ENCODE measurements at regions not wholly inside any gene's neighbourhood (a gene's known extent, or its start where the extent isn't known, plus 50 kb on each side); places are given as distances from the start of the nearest gene placed in this dataset.

- Histone ChIP-seq H2BK120ac (ENCODE audit: insufficient read depth, low read length, poor library complexity) (no peak overlapping the region), H3K4me1 (ENCODE audit: control insufficient read depth in 1 of 2, insufficient read depth in 2 of 2, low read length in 2 of 2) (no peaks in the 10 kb centered on the region), H3K9ac (ENCODE audit: low read length) (no peak overlapping the region), H4K91ac (ENCODE audit: low read depth, low read length) (no peak overlapping the region), H3K4me3 (ENCODE audit: low read depth, low read length) (no peak overlapping the region), H3K27ac (ENCODE audit: low read depth, low read length) (no peak overlapping the region), H2BK5ac (ENCODE audit: low read depth, low read length, poor library complexity) (no peak overlapping the region), H2AK5ac (ENCODE audit: low read length) (no peak overlapping the region), H3K27me3 (ENCODE audit: insufficient read depth, low read length) (no peaks in the 10 kb centered on the region), H3K14ac (ENCODE audit: low read length) (no peak overlapping the region), H3K4me2 (ENCODE audit: low read length) (no peak overlapping the region), H3K18ac (ENCODE audit: low read length) (no peak overlapping the region), H3K9me3 (ENCODE audit: insufficient read depth, low read depth, low read length) (no peaks in the 10 kb centered on the region), H2BK12ac (ENCODE audit: low read length) (no peak overlapping the region), H3K36me3 (ENCODE audit: control insufficient read depth in 1 of 2, insufficient read depth in 2 of 2, low read length in 2 of 2) (no peaks in the 10 kb centered on the region), H3K4ac (ENCODE audit: low read depth, low read length) (no peak overlapping the region), H3K79me1 (ENCODE audit: low read length) (no peaks in the 10 kb centered on the region), H2AFZ (ENCODE audit: insufficient read depth, low read length, poor library complexity) (no peak overlapping the region), H3K23ac (ENCODE audit: low read length) (no peak overlapping the region), H4K12ac (ENCODE audit: low read depth, low read length) (no peak overlapping the region), H3K79me2 (ENCODE audit: control insufficient read depth, insufficient read depth, low read length, poor library complexity) (no peaks in the 10 kb centered on the region), H4K8ac (ENCODE audit: low read depth, low read length) (no peak overlapping the region)
- WGBS (ENCODE audit: extremely low coverage, insufficient coverage, insufficient read length) = no CpG with 5 or more reads among the region's 6 CpGs
- no peak for DNase-seq
These were observed 474.4 kb downstream of the RASEF start for GRCh38 chr9:82588301-82589180.

- no peak overlapping the region for H2BK120ac ChIP-seq (ENCODE audit: insufficient read depth, low read length, poor library complexity)
- no CpG with 5 or more reads among the region's 3 CpGs for WGBS (ENCODE audit: extremely low coverage, insufficient coverage, insufficient read length)
- H3K9ac ChIP-seq (ENCODE audit: low read length) = no peak overlapping the region
- H4K91ac ChIP-seq (ENCODE audit: low read depth, low read length) = no peak overlapping the region
- no peak overlapping the region for H3K14ac ChIP-seq (ENCODE audit: low read length)
- no peak for DNase-seq
- no peak overlapping the region for H3K18ac ChIP-seq (ENCODE audit: low read length)
- H3K9me3 ChIP-seq (ENCODE audit: insufficient read depth, low read depth, low read length) = no peaks in the 10 kb centered on the region
- H2BK12ac ChIP-seq (ENCODE audit: low read length) = no peak overlapping the region
- H3K79me2 ChIP-seq (ENCODE audit: control insufficient read depth, insufficient read depth, low read length, poor library complexity) = no peaks in the 10 kb centered on the region
- H4K12ac ChIP-seq (ENCODE audit: low read depth, low read length) = no peak overlapping the region
- H4K8ac ChIP-seq (ENCODE audit: low read depth, low read length) = no peak overlapping the region
- no peak overlapping the region for H2BK5ac ChIP-seq (ENCODE audit: low read depth, low read length, poor library complexity)
- H3K27me3 ChIP-seq (ENCODE audit: insufficient read depth, low read length) = no peaks in the 10 kb centered on the region
- H3K4me1 ChIP-seq (ENCODE audit: control insufficient read depth in 1 of 2, insufficient read depth in 2 of 2, low read length in 2 of 2) = no peaks in the 10 kb centered on the region
- no peak overlapping the region for H3K4me3 ChIP-seq (ENCODE audit: low read depth, low read length)
- H3K36me3 ChIP-seq (ENCODE audit: control insufficient read depth in 1 of 2, insufficient read depth in 2 of 2, low read length in 2 of 2) = no peaks in the 10 kb centered on the region
- H2AFZ ChIP-seq (ENCODE audit: insufficient read depth, low read length, poor library complexity) = no peak overlapping the region
- H3K79me1 ChIP-seq (ENCODE audit: low read length) = no peaks in the 10 kb centered on the region
- H3K27ac ChIP-seq (ENCODE audit: low read depth, low read length) = no peak overlapping the region
- H2AK5ac ChIP-seq (ENCODE audit: low read length) = no peak overlapping the region
- no peak overlapping the region for H3K4ac ChIP-seq (ENCODE audit: low read depth, low read length)
- H3K23ac ChIP-seq (ENCODE audit: low read length) = no peak overlapping the region
- no peak overlapping the region for H3K4me2 ChIP-seq (ENCODE audit: low read length)
These were observed 472.1 kb downstream of the RASEF start for GRCh38 chr9:82590845-82591244.

GRCh38 chr9:82593501-82593900 lies 469.4 kb downstream of the RASEF start:
- no CpG with 5 or more reads among the region's 5 CpGs for WGBS (ENCODE audit: extremely low coverage, insufficient coverage, insufficient read length)
- no peak for DNase-seq
- Histone ChIP-seq H4K12ac (ENCODE audit: low read depth, low read length) (no peak overlapping the region), H3K4me3 (ENCODE audit: low read depth, low read length) (no peak overlapping the region), H3K79me2 (ENCODE audit: control insufficient read depth, insufficient read depth, low read length, poor library complexity) (no peaks in the 10 kb centered on the region), H2AK5ac (ENCODE audit: low read length) (no peak overlapping the region), H3K9me3 (ENCODE audit: insufficient read depth, low read depth, low read length) (no peaks in the 10 kb centered on the region), H3K9ac (ENCODE audit: low read length) (no peak overlapping the region), H2BK12ac (ENCODE audit: low read length) (no peak overlapping the region), H3K79me1 (ENCODE audit: low read length) (no peaks in the 10 kb centered on the region), H2AFZ (ENCODE audit: insufficient read depth, low read length, poor library complexity) (no peak overlapping the region), H3K27ac (ENCODE audit: low read depth, low read length) (no peak overlapping the region), H2BK5ac (ENCODE audit: low read depth, low read length, poor library complexity) (no peak overlapping the region), H3K18ac (ENCODE audit: low read length) (no peak overlapping the region), H3K14ac (ENCODE audit: low read length) (no peak overlapping the region), H3K27me3 (ENCODE audit: insufficient read depth, low read length) (no peaks in the 10 kb centered on the region), H2BK120ac (ENCODE audit: insufficient read depth, low read length, poor library complexity) (no peak overlapping the region), H3K4me2 (ENCODE audit: low read length) (no peak overlapping the region), H3K23ac (ENCODE audit: low read length) (no peak overlapping the region), H3K4ac (ENCODE audit: low read depth, low read length) (no peak overlapping the region), H4K8ac (ENCODE audit: low read depth, low read length) (no peak overlapping the region), H3K4me1 (ENCODE audit: control insufficient read depth in 1 of 2, insufficient read depth in 2 of 2, low read length in 2 of 2) (no peaks in the 10 kb centered on the region), H4K91ac (ENCODE audit: low read depth, low read length) (no peak overlapping the region), H3K36me3 (ENCODE audit: control insufficient read depth in 1 of 2, insufficient read depth in 2 of 2, low read length in 2 of 2) (no peaks in the 10 kb centered on the region)

- Histone ChIP-seq H3K9ac (ENCODE audit: low read length) (no peak overlapping the region), H3K79me2 (ENCODE audit: control insufficient read depth, insufficient read depth, low read length, poor library complexity) (no peaks in the 10 kb centered on the region), H2BK5ac (ENCODE audit: low read depth, low read length, poor library complexity) (no peak overlapping the region), H3K4ac (ENCODE audit: low read depth, low read length) (no peak overlapping the region), H3K9me3 (ENCODE audit: insufficient read depth, low read depth, low read length) (no peaks in the 10 kb centered on the region), H3K36me3 (ENCODE audit: control insufficient read depth in 1 of 2, insufficient read depth in 2 of 2, low read length in 2 of 2) (no peaks in the 10 kb centered on the region), H3K14ac (ENCODE audit: low read length) (no peak overlapping the region), H3K4me3 (ENCODE audit: low read depth, low read length) (no peak overlapping the region), H4K8ac (ENCODE audit: low read depth, low read length) (no peak overlapping the region), H4K91ac (ENCODE audit: low read depth, low read length) (no peak overlapping the region), H3K27ac (ENCODE audit: low read depth, low read length) (no peak overlapping the region), H3K27me3 (ENCODE audit: insufficient read depth, low read length) (no peaks in the 10 kb centered on the region), H3K79me1 (ENCODE audit: low read length) (no peaks in the 10 kb centered on the region), H3K18ac (ENCODE audit: low read length) (no peak overlapping the region), H2BK12ac (ENCODE audit: low read length) (no peak overlapping the region), H3K23ac (ENCODE audit: low read length) (no peak overlapping the region), H3K4me1 (ENCODE audit: control insufficient read depth in 1 of 2, insufficient read depth in 2 of 2, low read length in 2 of 2) (peaks cover 2 to 4% of the 10 kb centered on the region in 2 experiments), H2BK120ac (ENCODE audit: insufficient read depth, low read length, poor library complexity) (no peak overlapping the region), H3K4me2 (ENCODE audit: low read length) (no peak overlapping the region), H2AK5ac (ENCODE audit: low read length) (no peak overlapping the region), H4K12ac (ENCODE audit: low read depth, low read length) (no peak overlapping the region), H2AFZ (ENCODE audit: insufficient read depth, low read length, poor library complexity) (no peak overlapping the region)
- no CpG with 5 or more reads among the region's 12 CpGs for WGBS (ENCODE audit: extremely low coverage, insufficient coverage, insufficient read length)
- no peak for DNase-seq
These were observed 465.4 kb downstream of the RASEF start for GRCh38 chr9:82597241-82598203.

Data from trophoblast cell (in vitro differentiated cells and primary cell).